ENCODE measurements at regions not wholly inside any gene's neighbourhood (a gene's known extent, or its start where the extent isn't known, plus 50 kb on each side); places are given as distances from the start of the nearest gene placed in this dataset.

GRCh38 chr10:53123311-53123710 is 350.7 kb upstream of the MBL2 start:
- H3K36me3 ChIP-seq (ENCODE audit: control insufficient read depth, insufficient read depth, low read length): no peaks in the 10 kb centered on the region
- POLR2A ChIA-PET: no interaction called here
- TF ChIP-seq CTCF (IDR thresholded peaks at IDR 0.05; ENCODE audit: insufficient read depth, low read depth, low read length): no peak
- H3K27me3 ChIP-seq (ENCODE audit: control insufficient read depth, insufficient read depth, low read length): no peaks in the 10 kb centered on the region
- CTCF ChIA-PET: no interaction called here
- no peak for DNase-seq (ENCODE audit: low read depth)
- H3K4me3 ChIP-seq (ENCODE audit: low read depth, low read length): no peak overlapping the region

- ChIA-PET POLR2A (no interaction called here), CTCF (interaction anchor here (0.6 kb wide), 1 partner anchor 89 kb away, joined by 3 read pairs; no protein-coding TSS in a partner anchor)
- Histone ChIP-seq H3K36me3 (ENCODE audit: control insufficient read depth, insufficient read depth, low read length) (no peaks in the 10 kb centered on the region), H3K4me3 (ENCODE audit: low read depth, low read length) (no peak overlapping the region), H3K27me3 (ENCODE audit: control insufficient read depth, insufficient read depth, low read length) (no peaks in the 10 kb centered on the region)
- TF ChIP-seq CTCF (IDR thresholded peaks at IDR 0.05; ENCODE audit: insufficient read depth, low read depth, low read length): no peak
- no peak for DNase-seq (ENCODE audit: low read depth)
These were observed 349.7 kb upstream of the MBL2 start for GRCh38 chr10:53122281-53122680.

- DNase-seq (ENCODE audit: low read depth): no peak
- Histone ChIP-seq H3K36me3 (ENCODE audit: control insufficient read depth, insufficient read depth, low read length) (no peaks in the 10 kb centered on the region), H3K27me3 (ENCODE audit: control insufficient read depth, insufficient read depth, low read length) (no peaks in the 10 kb centered on the region), H3K4me3 (ENCODE audit: low read depth, low read length) (no peak overlapping the region)
- CTCF ChIA-PET: no interaction called here
- POLR2A ChIA-PET: no interaction called here
- TF ChIP-seq CTCF (IDR thresholded peaks at IDR 0.05; ENCODE audit: insufficient read depth, low read depth, low read length): no peak
These were observed 343.1 kb upstream of the MBL2 start for GRCh38 chr10:53115660-53116059.

- no peak for DNase-seq (ENCODE audit: low read depth)
- TF ChIP-seq CTCF (IDR thresholded peaks at IDR 0.05; ENCODE audit: insufficient read depth, low read depth, low read length): no peak
- H3K27me3 ChIP-seq (ENCODE audit: control insufficient read depth, insufficient read depth, low read length): no peaks in the 10 kb centered on the region
- H3K4me3 ChIP-seq (ENCODE audit: low read depth, low read length): no peak overlapping the region
- H3K36me3 ChIP-seq (ENCODE audit: control insufficient read depth, insufficient read depth, low read length): no peaks in the 10 kb centered on the region
- POLR2A ChIA-PET: no interaction called here
- CTCF ChIA-PET: no interaction called here
These were observed 338.9 kb upstream of the MBL2 start for GRCh38 chr10:53111529-53111928.

- no peak for TF ChIP-seq CTCF (IDR thresholded peaks at IDR 0.05; ENCODE audit: insufficient read depth, low read depth, low read length)
- Histone ChIP-seq H3K4me3 (ENCODE audit: low read depth, low read length) (no peak overlapping the region), H3K36me3 (ENCODE audit: control insufficient read depth, insufficient read depth, low read length) (no peaks in the 10 kb centered on the region), H3K27me3 (ENCODE audit: control insufficient read depth, insufficient read depth, low read length) (no peaks in the 10 kb centered on the region)
- ChIA-PET CTCF (no interaction called here), POLR2A (no interaction called here)
- no peak for DNase-seq (ENCODE audit: low read depth)
These were observed 336.7 kb upstream of the MBL2 start for GRCh38 chr10:53109320-53109719.
